Umbilical cord (tissue), 1 donor: ENCODE measurements at regions not wholly inside any gene's neighbourhood (a gene's known extent, or its start where the extent isn't known, plus 50 kb on each side); places are given as distances from the start of the nearest gene placed in this dataset.

Source experiments
- DNase-seq: peaks from one replicate; pipeline ENCODE4 v3.0.0-alpha.2; 2015; ENCODE audit warnings: low spot score

DNA sequence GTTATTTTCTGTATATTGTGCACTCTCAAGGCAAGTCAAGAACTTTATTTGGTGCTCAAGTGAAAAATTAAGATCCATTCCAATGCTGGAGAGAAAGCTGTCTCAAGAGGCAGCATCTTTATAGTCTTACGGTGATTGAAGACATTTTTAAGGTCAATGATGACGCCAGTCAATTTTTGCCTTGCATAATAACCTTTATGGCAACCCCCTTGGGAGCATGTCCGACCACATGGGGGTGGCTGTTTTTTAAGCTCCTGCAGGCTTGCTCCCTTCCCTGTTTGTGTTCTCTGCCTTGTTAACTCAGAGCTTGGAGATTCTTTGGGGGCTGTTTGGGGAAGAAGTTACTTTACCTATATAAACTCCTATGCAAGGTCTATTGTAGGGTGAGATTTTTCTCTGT is 109.6 kb upstream of the FERMT1 start:
- no peak for DNase-seq

DNA sequence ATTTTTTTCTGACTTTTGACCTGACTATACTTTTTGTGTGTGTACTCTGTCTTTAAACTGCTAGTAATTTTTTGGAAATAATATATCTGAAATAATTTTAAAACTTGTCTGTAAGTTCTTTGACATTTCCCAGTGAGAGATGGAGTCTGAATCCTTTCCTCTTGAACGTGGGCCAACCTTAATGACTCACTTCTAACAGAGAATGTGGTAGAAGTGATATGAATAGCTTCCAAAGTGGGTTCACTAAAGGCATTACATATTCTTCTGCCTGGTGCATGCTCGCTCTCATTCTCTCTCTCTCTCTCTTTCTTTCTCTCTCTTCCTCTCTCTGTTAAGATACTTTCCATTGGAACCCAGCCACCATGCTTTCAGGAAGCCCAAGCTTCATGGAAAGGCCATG is 108.7 kb upstream of the FERMT1 start:
- peak; percentile 20 for DNase-seq

DNA sequence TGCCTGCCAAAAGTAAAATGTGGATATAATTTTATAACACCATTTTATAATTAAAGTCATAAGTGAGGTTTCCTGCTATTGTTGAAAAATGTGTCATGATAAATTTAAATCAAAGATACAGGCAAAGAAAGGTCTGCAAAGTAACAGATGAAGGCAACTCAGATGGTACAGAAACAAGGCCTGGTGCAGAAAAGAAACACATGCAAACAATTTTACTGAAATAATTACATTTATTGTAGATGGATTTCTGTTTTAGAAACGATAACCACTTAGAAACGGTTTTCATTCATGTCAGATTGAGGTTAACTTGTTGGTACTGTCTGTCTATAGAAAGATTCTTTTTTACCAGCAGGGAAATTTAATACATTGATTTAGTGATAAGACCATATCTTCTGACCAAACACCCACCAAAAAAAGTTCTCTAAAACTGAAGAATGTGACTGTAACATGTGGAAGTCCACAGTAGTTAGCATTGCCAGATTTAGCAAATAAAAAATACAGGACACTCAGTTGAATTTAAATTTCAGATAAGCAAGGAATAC is 105.5 kb upstream of the FERMT1 start:
- DNase-seq = no peak

DNA sequence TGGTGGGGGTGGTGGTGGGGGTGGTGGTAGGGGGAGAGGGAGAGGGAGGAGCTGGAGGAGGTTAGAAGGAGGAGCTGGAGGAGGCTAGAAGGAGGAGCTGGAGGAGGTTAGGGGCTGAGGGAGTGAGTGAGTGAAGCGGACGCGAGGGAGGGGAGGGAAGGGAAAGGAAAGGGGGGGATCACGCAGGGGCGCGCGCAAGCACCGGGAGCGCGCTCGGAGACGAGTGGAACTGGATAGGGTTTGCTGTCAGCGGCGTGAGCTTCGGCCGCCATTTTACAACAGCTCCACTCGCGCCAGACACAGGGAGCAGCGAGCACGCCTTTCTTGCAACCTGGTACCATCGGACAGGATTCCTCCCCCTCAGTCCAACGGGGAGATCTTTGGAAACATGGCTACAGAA is 90.5 kb upstream of the FERMT1 start:
- no peak for DNase-seq

DNA sequence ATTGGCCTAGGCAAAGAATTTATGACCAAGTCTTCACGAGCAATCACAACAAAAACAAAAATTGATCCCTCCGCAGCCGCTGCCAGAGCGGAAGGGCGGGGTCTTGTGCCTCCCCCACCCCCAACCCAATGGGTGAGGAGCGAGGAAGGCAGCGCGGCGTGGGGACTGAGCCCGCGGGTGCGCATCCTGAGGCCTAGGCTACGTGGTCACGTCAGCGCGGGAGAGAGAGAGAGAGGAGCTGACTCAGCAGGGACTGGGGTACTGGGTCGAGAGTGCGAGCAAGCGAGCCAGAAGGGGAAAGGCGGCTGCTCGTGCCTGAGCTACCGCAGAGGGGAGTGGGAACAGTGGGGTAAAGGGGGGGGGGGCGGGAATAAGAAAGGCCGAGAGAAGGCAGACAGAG is 90.1 kb upstream of the FERMT1 start:
- no peak for DNase-seq

DNA sequence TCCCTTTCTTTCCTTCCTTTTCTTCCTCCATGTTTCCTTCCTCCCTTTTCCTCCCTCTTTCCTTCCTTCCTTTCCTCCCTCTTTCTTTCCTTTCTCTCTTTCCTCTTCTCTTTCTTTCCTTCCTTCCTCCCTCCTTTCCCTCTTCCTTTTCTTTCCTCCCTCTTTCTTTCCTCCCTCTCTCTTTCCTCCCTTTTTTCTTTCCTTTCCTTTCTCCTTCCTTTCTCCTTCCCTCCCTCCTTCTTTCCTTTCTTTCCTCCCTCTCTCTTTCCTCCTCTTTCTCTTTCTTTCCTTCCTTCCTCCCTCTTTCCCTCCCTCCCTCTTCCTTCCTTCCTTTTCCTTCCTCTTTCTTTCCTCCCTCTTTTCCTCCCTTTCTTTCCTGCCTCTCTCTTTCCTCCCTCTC is 86.3 kb upstream of the FERMT1 start:
- no peak for DNase-seq

DNA sequence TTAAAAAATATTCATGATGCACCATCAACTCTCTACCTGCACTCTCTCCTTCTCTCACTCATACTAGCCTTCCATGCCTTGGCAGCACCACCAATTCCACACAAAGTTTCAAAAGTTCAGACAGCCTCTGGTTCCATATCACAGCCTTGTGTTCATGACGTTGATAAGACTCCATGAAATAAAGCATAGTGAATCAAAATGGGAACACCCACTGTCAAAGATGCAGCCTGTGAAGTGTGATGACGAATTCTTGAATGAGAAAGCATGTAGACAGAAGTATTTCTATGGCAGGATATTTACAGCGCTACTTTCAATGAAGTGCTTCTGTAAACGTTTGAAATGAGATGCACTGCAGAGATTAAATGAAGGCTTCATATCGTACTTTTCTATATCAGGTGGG is 77.3 kb upstream of the FERMT1 start:
- no peak for DNase-seq

DNA sequence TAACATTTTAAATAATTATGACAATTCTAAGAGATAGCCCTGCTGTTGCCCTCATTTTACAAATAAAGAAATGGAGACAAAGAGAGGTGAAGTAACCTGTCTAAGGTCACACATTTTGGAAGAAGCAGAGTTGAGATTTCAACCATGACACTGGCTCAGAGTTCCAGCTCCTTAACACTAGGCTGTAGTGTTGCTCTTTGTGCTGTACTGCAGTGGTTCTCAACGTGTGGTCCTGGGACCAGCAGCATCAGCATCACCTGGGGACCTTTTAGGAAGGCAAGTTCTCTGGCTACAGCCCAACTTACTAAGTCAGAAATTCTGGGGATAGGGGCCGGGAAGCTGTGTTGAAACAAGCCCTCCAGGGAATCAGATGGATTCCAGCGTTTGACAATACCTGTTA is 62.4 kb upstream of the FERMT1 start:
- no peak for DNase-seq

DNA sequence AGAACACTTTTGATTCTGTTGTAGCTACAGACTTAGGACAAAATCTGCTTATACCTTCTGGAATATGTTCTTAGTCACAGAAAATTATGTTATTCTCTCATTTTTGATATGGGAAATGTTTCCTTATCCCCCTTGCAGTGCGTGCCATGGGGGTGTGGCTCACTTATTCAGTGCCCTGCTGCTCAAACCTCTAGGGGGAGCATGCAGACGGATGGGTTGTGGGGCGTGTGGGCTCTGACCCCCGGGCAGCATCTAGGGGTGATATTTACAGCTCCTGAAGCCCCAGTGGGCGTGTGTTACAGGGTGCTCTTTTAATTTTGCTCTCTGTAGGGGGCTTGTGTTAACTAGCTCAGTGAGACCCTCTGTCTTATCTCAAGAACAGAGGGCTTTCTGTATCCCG is 61.3 kb upstream of the FERMT1 start:
- no peak for DNase-seq

DNA sequence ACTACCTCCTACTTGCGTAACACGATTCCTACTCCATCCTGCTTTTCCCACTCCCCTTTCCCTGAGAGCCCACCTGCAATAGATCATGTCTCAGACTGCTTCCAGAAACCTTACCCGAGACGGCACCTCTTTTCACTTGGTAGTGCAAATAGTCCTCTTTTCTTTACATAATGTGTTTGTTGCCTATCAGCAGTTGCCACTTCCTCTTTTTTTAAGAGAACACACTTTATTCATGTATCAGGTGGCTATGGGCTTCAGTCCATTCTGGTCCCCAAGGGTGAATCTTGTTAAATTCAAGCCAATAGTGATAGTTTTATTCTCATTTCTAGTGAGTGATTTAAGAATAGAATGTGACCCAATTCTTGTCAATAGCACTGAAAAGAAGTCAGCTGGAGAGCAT is 57.7 kb upstream of the FERMT1 start:
- DNase-seq = no peak

DNA sequence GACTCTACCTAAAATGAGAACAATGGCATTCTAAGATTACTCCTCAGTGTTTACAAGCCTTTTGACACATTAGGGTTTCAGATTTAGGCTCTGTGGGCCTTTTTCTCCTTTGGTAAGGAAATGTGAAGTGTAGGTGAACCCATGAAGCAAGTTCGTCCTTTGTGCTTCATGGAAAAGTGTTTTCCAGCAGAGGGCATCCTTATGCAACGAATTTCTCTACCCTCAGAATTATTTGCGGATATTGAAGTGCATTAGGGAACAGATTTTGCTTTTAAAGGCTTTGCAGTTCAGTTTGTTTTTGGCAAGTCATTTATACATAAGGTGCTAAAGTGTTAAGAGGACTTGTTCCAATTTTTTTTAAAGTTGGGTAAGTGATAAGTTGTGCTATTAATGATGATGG is 55.7 kb upstream of the FERMT1 start:
- DNase-seq = peak; percentile 67

DNA sequence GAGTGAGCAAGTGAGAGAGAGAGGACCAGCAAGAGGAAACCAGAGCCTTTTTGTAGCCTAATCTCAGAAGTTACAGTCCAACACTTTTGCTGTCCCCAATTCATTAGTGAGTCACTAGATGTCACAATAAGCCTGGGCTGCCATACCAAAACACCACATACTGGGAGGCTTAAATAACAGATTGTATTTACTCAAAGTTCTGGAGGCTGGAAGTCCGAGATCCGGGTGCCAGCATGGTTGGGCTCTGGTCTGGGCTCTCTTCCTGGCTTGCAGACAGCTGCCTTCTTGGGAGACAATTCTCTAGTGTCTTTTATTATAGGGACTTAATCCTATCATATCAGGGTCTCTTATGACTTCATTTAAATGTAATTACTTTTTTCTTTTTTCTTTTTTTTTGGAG is 50.7 kb upstream of the FERMT1 start:
- DNase-seq = no peak
